GM18505 (cell line): ENCODE measurements at regions not wholly inside any gene's neighbourhood (a gene's known extent, or its start where the extent isn't known, plus 50 kb on each side); places are given as distances from the start of the nearest gene placed in this dataset.

Source experiments
- ATAC-seq: cut with Tn5 transposase; IDR thresholded peaks from one replicate; pipeline ENCODE4 v1.9.1; 2021; ENCODE audit not compliant: unreplicated experiment
- POLR2A ChIP-seq: IDR thresholded peaks from 4 replicates; pipeline ENCODE4 v1.6.1; 2011; ENCODE audit warnings: borderline replicate concordance; ENCODE audit not compliant: insufficient read depth, insufficient read length; ENCODE audit errors: extremely low read depth

GRCh38 chr10:3412646-3413045 lies 240.1 kb upstream of the PITRM1 start:
- no peak for TF ChIP-seq POLR2A
- no peak for ATAC-seq

- TF ChIP-seq POLR2A, result no peak
- no peak for ATAC-seq
Observed at GRCh38 chr10:3412071-3412582, 239.5 kb upstream of the PITRM1 start.

- TF ChIP-seq POLR2A, result no peak
- no peak for ATAC-seq
Observed at GRCh38 chr10:3411044-3411443, 238.5 kb upstream of the PITRM1 start.

GRCh38 chr10:3409928-3410327 lies 237.3 kb upstream of the PITRM1 start:
- TF ChIP-seq POLR2A, result no peak
- ATAC-seq, result no peak

GRCh38 chr10:3408603-3409365 lies 236.2 kb upstream of the PITRM1 start:
- no peak for TF ChIP-seq POLR2A
- no peak for ATAC-seq

GRCh38 chr10:3407208-3407607 lies 234.6 kb upstream of the PITRM1 start:
- TF ChIP-seq POLR2A, result no peak
- ATAC-seq, result no peak

- ATAC-seq, result no peak
- TF ChIP-seq POLR2A, result no peak
Observed at GRCh38 chr10:3406556-3406955, 234.0 kb upstream of the PITRM1 start.

- ATAC-seq, result no peak
- TF ChIP-seq POLR2A, result no peak
Observed at GRCh38 chr10:3404381-3404780, 231.8 kb upstream of the PITRM1 start.

GRCh38 chr10:3402187-3402751 lies 229.7 kb upstream of the PITRM1 start:
- ATAC-seq, result no peak
- no peak for TF ChIP-seq POLR2A

- no peak for TF ChIP-seq POLR2A
Observed at GRCh38 chr10:3401491-3401938, 228.9 kb upstream of the PITRM1 start.

GRCh38 chr10:3400348-3400747 lies 227.8 kb upstream of the PITRM1 start:
- no peak for ATAC-seq
- no peak for TF ChIP-seq POLR2A

More at GRCh38 chr10:3401491-3401938, 228.9 kb upstream of the PITRM1 start:
- no peak for ATAC-seq

- TF ChIP-seq POLR2A, result no peak
- no peak for ATAC-seq
Observed at GRCh38 chr10:3399756-3400155, 227.2 kb upstream of the PITRM1 start.

- no peak for ATAC-seq
- TF ChIP-seq POLR2A, result no peak
Observed at GRCh38 chr10:3398825-3399646, 226.5 kb upstream of the PITRM1 start.
